ENCODE measurements at regions not wholly inside any gene's neighbourhood (a gene's known extent, or its start where the extent isn't known, plus 50 kb on each side); places are given as distances from the start of the nearest gene placed in this dataset.

DNA sequence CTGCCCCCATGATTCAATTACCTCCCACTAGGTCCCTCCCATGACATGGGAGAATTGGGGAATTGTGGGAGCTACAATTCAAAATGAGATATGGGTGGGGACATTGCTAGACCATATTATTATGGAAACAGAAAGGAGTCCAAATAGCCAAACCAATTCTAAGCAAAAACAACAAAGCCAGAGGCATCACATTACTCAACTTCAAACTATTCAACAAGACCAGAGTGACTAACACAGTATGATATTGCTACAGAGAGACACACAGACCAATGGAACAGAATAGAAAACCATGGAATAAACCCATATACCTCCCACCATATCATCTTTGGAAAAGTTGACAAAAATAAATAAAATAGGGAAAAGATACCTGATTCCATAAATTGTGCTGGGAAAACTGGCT is 710.5 kb upstream of the CDH9 start:
- TF ChIP-seq CTCF (IDR thresholded peaks at IDR 0.05; ENCODE audit: control extremely low read depth in 1 of 3, insufficient read depth in 1 of 3, low read depth in 1 of 3, low read length in 3 of 3): no peak
- no peak for TF ChIP-seq TAF1 (IDR thresholded peaks at IDR 0.05; ENCODE audit: low read depth, low read length)
- TF ChIP-seq GTF2F1 (IDR thresholded peaks at IDR 0.05; ENCODE audit: borderline replicate concordance, low read depth, low read length): no peak
- no peak for TF ChIP-seq SRF (IDR thresholded peaks at IDR 0.05; ENCODE audit: low read depth, low read length)
- TF ChIP-seq POLR2AphosphoS5 (IDR thresholded peaks at IDR 0.05; ENCODE audit: low read depth, low read length): no peak
- no peak for TF ChIP-seq SUZ12 (IDR thresholded peaks at IDR 0.05; ENCODE audit: low read length)
- no peak for TF ChIP-seq RAD21 (IDR thresholded peaks at IDR 0.05 in 1 of 2, conservative IDR thresholded peaks at IDR 0.05 in 1 of 2; ENCODE audit: low read depth in 2 of 2, low read length in 2 of 2)
- TF ChIP-seq JUN (IDR thresholded peaks at IDR 0.05; ENCODE audit: low read depth, low read length): no peak
- TF ChIP-seq KDM1A (IDR thresholded peaks at IDR 0.05; ENCODE audit: borderline replicate concordance, low read length): no peak
- no peak for TF ChIP-seq RNF2 (IDR thresholded peaks at IDR 0.05; ENCODE audit: borderline replicate concordance, low read depth, low read length, missing control alignments, poor library complexity, severe bottlenecking)
- TF ChIP-seq EGR1 (IDR thresholded peaks at IDR 0.05; ENCODE audit: borderline replicate concordance, low read depth, low read length): no peak

All from H1 (cell line).